ENCODE measurements at regions not wholly inside any gene's neighbourhood (a gene's known extent, or its start where the extent isn't known, plus 50 kb on each side); places are given as distances from the start of the nearest gene placed in this dataset.

DNA sequence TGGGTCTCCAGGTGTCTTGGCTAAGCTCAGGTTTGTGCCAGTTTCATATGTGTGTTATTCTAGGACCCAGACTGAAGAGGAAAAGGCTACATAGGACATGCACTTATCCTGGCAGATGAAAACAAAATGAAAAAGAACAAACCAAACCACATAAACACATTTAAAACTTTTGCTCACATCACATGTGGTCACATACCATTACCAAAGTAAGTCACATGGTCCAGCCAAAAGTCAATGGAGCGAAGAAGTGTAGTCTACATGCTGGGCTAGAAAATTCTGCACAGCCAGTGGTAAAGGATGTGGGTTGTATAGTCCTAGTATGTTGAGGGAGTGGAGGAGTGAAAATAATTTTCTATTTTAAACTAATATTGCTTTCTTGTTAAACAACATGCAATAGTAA, 437.5 kb downstream of the BTBD3 start (continued):
- TF ChIP-seq, protein P1, sequence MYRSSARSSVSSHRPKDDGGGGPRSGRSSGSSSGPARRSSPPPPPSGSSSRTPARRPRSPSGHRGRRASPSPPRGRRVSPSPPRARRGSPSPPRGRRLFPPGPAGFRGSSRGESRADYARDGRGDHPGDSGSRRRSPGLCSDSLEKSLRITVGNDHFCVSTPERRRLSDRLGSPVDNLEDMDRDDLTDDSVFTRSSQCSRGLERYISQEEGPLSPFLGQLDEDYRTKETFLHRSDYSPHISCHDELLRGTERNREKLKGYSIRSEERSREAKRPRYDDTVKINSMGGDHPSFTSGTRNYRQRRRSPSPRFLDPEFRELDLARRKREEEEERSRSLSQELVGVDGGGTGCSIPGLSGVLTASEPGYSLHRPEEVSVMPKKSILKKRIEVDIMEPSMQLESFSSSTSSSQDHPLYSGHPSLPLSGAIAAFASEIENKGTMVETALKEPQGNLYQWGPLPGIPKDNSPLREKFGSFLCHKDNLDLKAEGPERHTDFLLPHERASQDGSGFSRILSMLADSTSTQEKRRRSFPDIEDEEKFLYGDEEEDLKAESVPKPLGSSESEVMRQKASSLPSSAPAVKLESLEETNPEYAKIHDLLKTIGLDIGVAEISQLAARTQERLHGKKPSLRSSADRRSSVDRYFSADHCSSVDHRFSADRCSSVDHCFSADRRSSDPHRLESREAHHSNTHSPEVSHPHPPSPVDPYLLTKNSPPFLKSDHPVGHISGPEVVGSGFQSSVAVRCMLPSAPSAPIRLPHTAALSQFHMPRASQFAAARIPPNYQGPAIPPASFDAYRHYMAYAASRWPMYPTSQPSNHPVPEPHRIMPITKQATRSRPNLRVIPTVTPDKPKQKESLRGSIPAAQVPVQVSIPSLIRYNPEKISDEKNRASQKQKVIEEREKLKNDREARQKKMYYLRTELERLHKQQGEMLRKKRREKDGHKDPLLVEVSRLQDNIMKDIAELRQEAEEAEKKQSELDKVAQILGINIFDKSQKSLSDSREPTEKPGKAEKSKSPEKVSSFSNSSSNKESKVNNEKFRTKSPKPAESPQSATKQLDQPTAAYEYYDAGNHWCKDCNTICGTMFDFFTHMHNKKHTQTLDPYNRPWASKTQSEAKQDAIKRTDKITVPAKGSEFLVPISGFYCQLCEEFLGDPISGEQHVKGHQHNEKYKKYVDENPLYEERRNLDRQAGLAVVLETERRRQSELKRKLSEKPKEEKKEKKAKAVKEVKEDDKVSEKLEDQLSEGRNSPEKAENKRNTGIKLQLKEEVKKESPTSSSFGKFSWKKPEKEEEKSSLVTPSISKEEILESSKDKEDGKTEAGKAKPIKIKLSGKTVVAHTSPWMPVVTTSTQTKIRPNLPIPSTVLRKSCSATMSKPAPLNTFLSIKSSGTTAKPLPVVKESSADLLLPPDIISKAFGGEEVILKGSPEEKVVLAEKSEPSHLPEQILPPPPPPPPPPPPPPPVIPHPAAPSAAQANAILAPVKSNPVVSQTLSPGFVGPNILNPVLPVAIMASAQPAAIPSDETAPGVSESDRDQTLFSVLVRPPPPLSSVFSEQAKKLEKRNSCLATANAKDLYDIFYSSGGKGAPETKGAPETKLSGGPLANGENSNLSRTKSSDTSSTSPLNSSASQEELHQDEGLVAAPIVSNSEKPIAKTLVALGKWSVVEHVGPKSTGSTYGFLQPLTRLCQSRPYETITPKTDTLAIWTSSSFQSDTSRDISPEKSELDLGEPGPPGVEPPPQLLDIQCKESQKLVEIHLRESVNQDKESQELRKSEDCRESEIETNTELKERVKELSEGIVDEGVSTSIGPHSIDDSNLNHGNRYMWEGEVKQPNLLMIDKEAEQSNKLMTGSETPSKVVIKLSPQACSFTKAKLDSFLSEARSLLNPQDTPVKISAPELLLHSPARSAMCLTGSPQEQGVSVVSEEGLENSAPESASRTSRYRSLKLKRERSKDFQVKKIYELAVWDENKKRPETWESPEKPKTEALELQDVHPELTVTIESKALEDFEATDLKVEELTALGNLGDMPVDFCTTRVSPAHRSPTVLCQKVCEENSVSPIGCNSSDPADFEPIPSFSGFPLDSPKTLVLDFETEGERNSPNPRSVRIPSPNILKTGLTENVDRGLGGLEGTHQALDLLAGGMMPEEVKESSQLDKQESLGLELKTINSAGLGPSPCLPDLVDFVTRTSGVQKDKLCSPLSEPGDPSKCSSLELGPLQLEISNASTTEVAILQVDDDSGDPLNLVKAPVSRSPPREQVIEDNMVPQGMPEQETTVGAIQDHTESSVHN (IDR thresholded peaks at IDR 0.05; ENCODE audit: borderline replicate concordance in 1 of 2, low read depth in 1 of 2) = no peak
- TF ChIP-seq ETV5 (CRISPR knock-in tag; IDR thresholded peaks at IDR 0.05; ENCODE audit: low read depth) (no peak), KAT7 (CRISPR knock-in tag; IDR thresholded peaks at IDR 0.05; ENCODE audit: borderline replicate concordance) (no peak)
